ENCODE measurements at regions not wholly inside any gene's neighbourhood (a gene's known extent, or its start where the extent isn't known, plus 50 kb on each side); places are given as distances from the start of the nearest gene placed in this dataset.

- no peak overlapping the region for H4K91ac ChIP-seq (ENCODE audit: insufficient read length, low read depth, low read length)
Measured at GRCh38 chr7:19489162-19489820, 219.5 kb downstream of the POLR1F start.

More at GRCh38 chr7:19489162-19489820, 219.5 kb downstream of the POLR1F start:
- H3K23me2 ChIP-seq (ENCODE audit: insufficient read length, low read depth, low read length, poor library complexity, severe bottlenecking) = no peaks in the 10 kb centered on the region
- H2BK15ac ChIP-seq (ENCODE audit: low read depth, low read length) = no peak overlapping the region
- H3K23ac ChIP-seq (ENCODE audit: insufficient read length, low read depth, low read length) = no peak overlapping the region
- H2BK5ac ChIP-seq (ENCODE audit: insufficient read length, low read length) = no peak overlapping the region
- Mint-ChIP-seq H3K4me1 (no peaks in the 10 kb centered on the region), H3K27me3 (ENCODE audit: low read depth) (no peaks in the 10 kb centered on the region), H3K27ac (no peak overlapping the region), H3K36me3 (ENCODE audit: insufficient read depth in 1 of 3, low read depth in 3 of 3) (no peaks in the 10 kb centered on the region; a peak in 1 of 7 replicates), H3K4me3 (no peak overlapping the region), H3K9me3 (peaks cover 0 to 2% of the 10 kb centered on the region in 2 experiments; a peak in 2 of 5 replicates)
- no peak overlapping the region for H4K8ac ChIP-seq (replicated peaks; ENCODE audit: insufficient read length, low read depth, low read length)
- no peaks in the 10 kb centered on the region for H3K27me3 ChIP-seq (ENCODE audit: insufficient read depth, low read length)
- H3K9me3 ChIP-seq (ENCODE audit: control insufficient read depth, low read depth, low read length) = no peaks in the 10 kb centered on the region
- H2BK120ac ChIP-seq (ENCODE audit: low read depth, low read length, poor library complexity, severe bottlenecking) = no peak overlapping the region
- no peaks in the 10 kb centered on the region for H3K4me1 ChIP-seq (ENCODE audit: insufficient read depth, low read length)
- no peak overlapping the region for H2BK20ac ChIP-seq (ENCODE audit: low read depth, low read length, poor library complexity, severe bottlenecking)
- no peaks in the 10 kb centered on the region for H3K79me1 ChIP-seq (ENCODE audit: insufficient read depth, low read depth, low read length, poor library complexity, severe bottlenecking)
- H3K27ac ChIP-seq (ENCODE audit: insufficient read length, low read depth, low read length) = no peak overlapping the region
- H3K56ac ChIP-seq (ENCODE audit: insufficient read length, low read depth, low read length) = no peak overlapping the region
- H3K9ac ChIP-seq (ENCODE audit: extremely low read depth, insufficient read length, low read length) = no peak overlapping the region
- no peak overlapping the region for H3K4ac ChIP-seq (ENCODE audit: low read depth, low read length)
- H3K18ac ChIP-seq (ENCODE audit: insufficient read length, low read depth, low read length) = no peak overlapping the region
- H2AFZ ChIP-seq (ENCODE audit: low read length) = no peak overlapping the region
- DNase-seq = no peak
- no peak for TF ChIP-seq CTCF (conservative IDR thresholded peaks at IDR 0.05)
- H3K4me2 ChIP-seq (ENCODE audit: insufficient read depth, insufficient read length, low read length) = no peak overlapping the region
- no peak overlapping the region for H4K5ac ChIP-seq (ENCODE audit: insufficient read length, low read depth, low read length)
- H2AK5ac ChIP-seq (ENCODE audit: insufficient read length, low read length) = no peak overlapping the region
- H3K79me2 ChIP-seq (ENCODE audit: insufficient read depth, low read length) = no peaks in the 10 kb centered on the region
- WGBS (ENCODE audit: extremely low coverage, insufficient read length, low lambda C conversion rate) = no CpG with 5 or more reads among the region's 3 CpGs
- H4K20me1 ChIP-seq (ENCODE audit: control insufficient read depth, insufficient read depth, insufficient read length) = no peaks in the 10 kb centered on the region
- no peak overlapping the region for H3T11ph ChIP-seq (ENCODE audit: low read length)
- H3K14ac ChIP-seq (ENCODE audit: insufficient read depth, low read length) = no peak overlapping the region
- H2BK12ac ChIP-seq (ENCODE audit: insufficient read length, low read depth, low read length) = no peak overlapping the region
